HepG2 (cell line): ENCODE measurements at regions not wholly inside any gene's neighbourhood (a gene's known extent, or its start where the extent isn't known, plus 50 kb on each side); places are given as distances from the start of the nearest gene placed in this dataset.

Experiments
- BHLHE40 ChIP-seq: IDR thresholded peaks from 2 replicates; pipeline ENCODE4 v1.6.1; 2011; ENCODE audit warnings: low read length, improper control_type of control experiment
- CCDC6 ChIP-seq: sonication (generic); formaldehyde crosslinking; IDR thresholded peaks from 2 replicates; pipeline ENCODE4 v1.8.1; 2022; ENCODE audit warnings: mild to moderate bottlenecking, missing genetic modification reagents, moderate library complexity
- EP300 ChIP-seq, 3 experiments: sonication (generic) in 1 of 3; formaldehyde crosslinking in 1 of 3; IDR thresholded peaks; 2 replicates each; pipeline versions ENCODE4 v1.5.1 to v1.6.1; 2011 to 2020; ENCODE audit warnings: low read depth in 2 of 3, low read length in 2 of 3, borderline replicate concordance in 1 of 3, improper control_type of control experiment in 1 of 3, mild to moderate bottlenecking in 1 of 3, missing genetic modification reagents in 1 of 3, moderate library complexity in 1 of 3
- EZH2 ChIP-seq: conservative IDR thresholded peaks from 2 replicates; pipeline ENCODE4 v1.6.1; 2012; ENCODE audit warnings: mild to moderate bottlenecking, low read depth, low read length, moderate library complexity
- GABPA ChIP-seq, 2 experiments: IDR thresholded peaks; 2 replicates each; pipeline ENCODE4 v1.6.1; 2011 to 2016; ENCODE audit warnings: low read depth in 2 of 2, low read length in 1 of 2, missing biosample characterization in 1 of 2, missing genetic modification characterization in 1 of 2
- IRF2 ChIP-seq: IDR thresholded peaks from 2 replicates; pipeline ENCODE4 v1.6.1; 2018; ENCODE audit warnings: missing genetic modification reagents, missing compliant biosample characterization
- NBN ChIP-seq: fragments of 450-650 bp; conservative IDR thresholded peaks from 2 replicates; pipeline ENCODE4 v1.6.1; 2017
- PHF8 ChIP-seq: sonication (generic); formaldehyde crosslinking; IDR thresholded peaks from 2 replicates; pipeline ENCODE4 v1.5.0; 2020; ENCODE audit warnings: missing genetic modification reagents
- STAT5B ChIP-seq: sonication (generic); formaldehyde crosslinking; IDR thresholded peaks from 2 replicates; pipeline ENCODE4 v1.4.0; 2020; ENCODE audit warnings: missing genetic modification reagents
- TAF15 ChIP-seq: fragments of 200-400 bp; formaldehyde crosslinking; IDR thresholded peaks from one replicate; pipeline ENCODE4 v1.6.1; 2018; ENCODE audit warnings: mild to moderate bottlenecking, low read depth, low read length; ENCODE audit not compliant: poor library complexity, severe bottlenecking
- TFE3 ChIP-seq: IDR thresholded peaks from 2 replicates; pipeline ENCODE4 v1.6.1; 2016
- ZNF484 ChIP-seq: sonication (generic); formaldehyde crosslinking; IDR thresholded peaks from 2 replicates; pipeline ENCODE4 v1.5.1; 2020; ENCODE audit warnings: mild to moderate bottlenecking, low read depth, missing genetic modification reagents, borderline replicate concordance
- ZNF549 ChIP-seq: sonication (generic); formaldehyde crosslinking; IDR thresholded peaks from 2 replicates; pipeline ENCODE4 v1.5.0; 2020; ENCODE audit warnings: missing genetic modification reagents
- TF ChIP-seq, protein P1 (sequence below): sonication (generic); formaldehyde crosslinking; IDR thresholded peaks from 2 replicates; pipeline ENCODE4 v1.5.0; 2020; ENCODE audit warnings: mild to moderate bottlenecking, missing genetic modification reagents, moderate library complexity

DNA sequence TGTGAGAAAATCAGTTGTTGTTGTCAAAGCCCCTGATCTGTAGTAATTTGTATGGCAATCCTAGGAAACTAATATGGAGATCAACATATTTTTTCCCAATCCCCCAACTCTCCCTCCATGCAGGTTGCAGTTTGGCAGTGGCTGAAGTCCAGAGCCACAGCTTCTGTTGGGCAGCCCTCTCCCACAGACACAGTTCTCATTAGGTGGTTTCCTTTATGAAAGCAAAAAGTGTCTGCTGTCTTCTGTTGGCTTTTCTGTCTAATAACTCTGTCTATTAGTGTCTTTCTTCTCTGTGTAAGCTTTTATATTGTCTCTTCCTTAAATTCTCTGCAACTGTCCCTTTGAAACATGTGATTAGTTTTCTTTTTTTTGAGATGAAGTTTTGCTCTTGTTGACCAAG lies 914.3 kb upstream of the NCAM2 start:
- TF ChIP-seq CCDC6 (CRISPR knock-in tag), result no peak
- no peak for TF ChIP-seq GABPA (IDR thresholded peaks at IDR 0.05; ENCODE audit: low read depth, low read length)
- no peak for TF ChIP-seq GABPA (CRISPR knock-in tag; IDR thresholded peaks at IDR 0.05; ENCODE audit: low read depth)
- TF ChIP-seq, protein P1, sequence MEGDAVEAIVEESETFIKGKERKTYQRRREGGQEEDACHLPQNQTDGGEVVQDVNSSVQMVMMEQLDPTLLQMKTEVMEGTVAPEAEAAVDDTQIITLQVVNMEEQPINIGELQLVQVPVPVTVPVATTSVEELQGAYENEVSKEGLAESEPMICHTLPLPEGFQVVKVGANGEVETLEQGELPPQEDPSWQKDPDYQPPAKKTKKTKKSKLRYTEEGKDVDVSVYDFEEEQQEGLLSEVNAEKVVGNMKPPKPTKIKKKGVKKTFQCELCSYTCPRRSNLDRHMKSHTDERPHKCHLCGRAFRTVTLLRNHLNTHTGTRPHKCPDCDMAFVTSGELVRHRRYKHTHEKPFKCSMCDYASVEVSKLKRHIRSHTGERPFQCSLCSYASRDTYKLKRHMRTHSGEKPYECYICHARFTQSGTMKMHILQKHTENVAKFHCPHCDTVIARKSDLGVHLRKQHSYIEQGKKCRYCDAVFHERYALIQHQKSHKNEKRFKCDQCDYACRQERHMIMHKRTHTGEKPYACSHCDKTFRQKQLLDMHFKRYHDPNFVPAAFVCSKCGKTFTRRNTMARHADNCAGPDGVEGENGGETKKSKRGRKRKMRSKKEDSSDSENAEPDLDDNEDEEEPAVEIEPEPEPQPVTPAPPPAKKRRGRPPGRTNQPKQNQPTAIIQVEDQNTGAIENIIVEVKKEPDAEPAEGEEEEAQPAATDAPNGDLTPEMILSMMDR (CRISPR knock-in tag), result no peak
- TF ChIP-seq TAF15, result no peak
- no peak for TF ChIP-seq IRF2
- TF ChIP-seq EZH2, result no peak
- TF ChIP-seq TFE3, result no peak
- no peak for TF ChIP-seq STAT5B (CRISPR knock-in tag)
- no peak for TF ChIP-seq NBN
- no peak for TF ChIP-seq EP300 (IDR thresholded peaks at IDR 0.05; ENCODE audit: low read depth in 2 of 2, low read length in 2 of 2)
- no peak for TF ChIP-seq EP300 (CRISPR knock-in tag; IDR thresholded peaks at IDR 0.05; ENCODE audit: borderline replicate concordance)
- TF ChIP-seq BHLHE40, result no peak
- TF ChIP-seq ZNF549, result no peak
- no peak for TF ChIP-seq ZNF484
- TF ChIP-seq PHF8, result no peak
